Muscle layer of duodenum (tissue), 2 donors: ENCODE measurements at regions not wholly inside any gene's neighbourhood (a gene's known extent, or its start where the extent isn't known, plus 50 kb on each side); places are given as distances from the start of the nearest gene placed in this dataset.

Source experiments
- H3K27ac ChIP-seq: one replicate; pipeline ENCODE4 v1.7.0; 2013; ENCODE audit warnings: mild to moderate bottlenecking, low read length
- H3K27me3 ChIP-seq: one replicate; pipeline ENCODE4 v1.7.0; 2013; ENCODE audit warnings: low read depth, mild to moderate bottlenecking, control low read depth, low read length
- H3K36me3 ChIP-seq, 2 donors: one replicate each; pipeline ENCODE4 v1.7.0; 2013; ENCODE audit warnings: low read length in 2 of 2, control low read depth in 1 of 2, mild to moderate bottlenecking in 1 of 2; ENCODE audit not compliant: insufficient read depth in 2 of 2, control insufficient read depth in 1 of 2
- H3K4me1 ChIP-seq, 2 donors: one replicate each; pipeline ENCODE4 v1.7.0; 2013; ENCODE audit warnings: low read length in 2 of 2, mild to moderate bottlenecking in 2 of 2, control low read depth in 1 of 2, moderate library complexity in 1 of 2; ENCODE audit not compliant: insufficient read depth in 2 of 2, control insufficient read depth in 1 of 2
- H3K4me3 ChIP-seq, 2 donors: one replicate each; pipeline ENCODE4 v1.7.0; 2013; ENCODE audit warnings: low read length in 2 of 2, low read depth in 1 of 2, mild to moderate bottlenecking in 1 of 2
- H3K9me3 ChIP-seq, 2 donors: one replicate each; pipeline ENCODE4 v1.7.0; 2013; ENCODE audit warnings: low read length in 2 of 2, control low read depth in 1 of 2, mild to moderate bottlenecking in 1 of 2; ENCODE audit not compliant: control insufficient read depth in 1 of 2
- donor health status: healthy.

DNA sequence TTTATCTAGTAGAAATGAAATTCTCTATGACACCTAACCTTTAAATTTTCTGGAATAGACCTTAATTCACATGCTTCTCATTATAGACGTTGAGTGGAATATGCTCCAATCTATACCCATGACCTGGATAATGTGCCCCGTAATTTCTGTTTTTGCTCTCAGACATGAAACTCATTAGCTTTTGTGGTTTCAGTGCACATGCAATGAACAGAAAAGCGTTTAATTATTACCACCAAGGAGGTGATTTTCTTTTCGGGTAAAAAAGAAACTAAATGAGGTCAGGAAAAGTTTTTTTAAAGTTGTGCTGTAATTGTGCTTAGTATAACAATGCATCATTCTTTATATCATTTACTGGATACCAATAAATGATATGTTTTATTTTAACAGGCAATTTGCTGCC is 1703.9 kb upstream of the TENM3 start:
- Histone ChIP-seq H3K36me3 (no peaks in the 10 kb centered on the region), H3K27me3 (no peaks in the 10 kb centered on the region), H3K4me1 (no peaks in the 10 kb centered on the region), H3K27ac (no peak overlapping the region), H3K4me3 (no peak overlapping the region), H3K9me3 (no peaks in the 10 kb centered on the region)

DNA sequence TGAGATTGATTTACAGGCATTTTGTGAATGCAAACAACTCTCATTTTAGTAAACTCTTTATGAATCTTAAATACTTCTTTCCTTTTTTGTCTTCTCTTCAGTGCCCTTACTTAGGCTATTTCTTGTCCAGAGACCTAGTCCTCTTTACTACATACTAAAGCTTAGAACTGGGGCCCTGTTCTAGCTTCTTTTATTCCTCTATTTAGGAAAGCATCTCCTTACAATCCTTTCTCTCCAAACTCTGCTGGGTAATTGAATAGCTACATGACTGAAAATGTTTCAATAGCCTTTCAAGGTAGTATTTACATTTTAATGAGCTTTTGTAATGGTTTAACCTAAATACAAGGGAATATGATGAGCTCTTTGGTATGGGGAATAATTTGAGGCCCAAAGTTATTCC is 1701.5 kb upstream of the TENM3 start:
- Histone ChIP-seq H3K9me3 (no peaks in the 10 kb centered on the region), H3K4me1 (no peaks in the 10 kb centered on the region), H3K27ac (no peak overlapping the region), H3K36me3 (no peaks in the 10 kb centered on the region), H3K27me3 (no peaks in the 10 kb centered on the region), H3K4me3 (no peak overlapping the region)

DNA sequence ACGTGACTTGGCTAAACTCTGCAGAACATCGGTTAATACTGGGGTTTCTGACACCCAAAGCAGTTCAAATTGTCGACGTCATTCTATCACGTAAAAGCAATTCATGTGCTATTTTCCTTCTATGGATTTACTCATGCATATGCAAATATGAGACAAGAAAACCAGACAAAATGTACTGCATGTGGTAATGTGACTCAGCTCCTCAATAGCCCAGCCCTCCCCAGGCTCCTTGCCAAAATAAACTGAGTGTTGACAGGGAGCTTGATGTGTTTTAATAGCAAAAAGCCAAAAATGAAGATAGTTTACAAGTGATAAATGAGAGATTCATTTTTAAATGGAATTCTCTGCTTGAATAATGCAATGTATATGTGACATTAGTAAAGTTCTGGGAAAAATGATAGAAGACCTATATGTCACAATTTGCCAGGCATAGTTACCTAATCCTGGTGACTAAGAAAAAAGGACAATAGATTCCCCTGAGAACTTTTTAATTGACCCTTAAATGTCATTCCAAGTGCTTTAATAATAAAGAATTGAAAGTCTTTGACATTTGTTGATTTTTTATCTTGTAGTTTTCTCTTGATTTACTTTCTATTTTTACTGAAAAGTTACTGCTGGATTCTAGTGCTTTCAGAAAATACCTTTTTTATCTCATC is 1700.6 kb upstream of the TENM3 start:
- Histone ChIP-seq H3K27ac (no peak overlapping the region), H3K4me3 (no peak overlapping the region), H3K27me3 (no peaks in the 10 kb centered on the region), H3K4me1 (no peaks in the 10 kb centered on the region), H3K36me3 (no peaks in the 10 kb centered on the region), H3K9me3 (no peaks in the 10 kb centered on the region)

DNA sequence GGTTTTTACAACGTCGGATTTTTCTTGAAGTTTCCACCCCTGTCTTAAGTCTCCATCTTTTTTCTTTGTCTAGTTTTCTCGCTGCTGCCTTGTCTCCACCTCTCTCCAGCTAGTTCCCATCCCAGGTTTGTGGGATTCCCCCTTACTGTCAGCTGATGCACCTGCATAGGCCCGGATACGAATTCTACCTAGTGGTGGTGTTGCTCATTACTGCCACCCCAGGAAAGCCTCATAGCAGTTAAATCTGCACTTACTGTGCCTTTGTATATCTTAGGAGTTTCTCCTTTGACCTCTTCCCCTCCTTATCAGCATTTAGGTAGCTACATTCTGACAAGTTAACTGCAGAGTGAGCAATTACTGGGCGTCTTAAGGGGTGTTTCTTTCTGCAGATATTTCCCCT is 1693.1 kb upstream of the TENM3 start:
- Histone ChIP-seq H3K9me3 (no peaks in the 10 kb centered on the region), H3K27ac (no peak overlapping the region), H3K4me3 (no peak overlapping the region), H3K36me3 (no peaks in the 10 kb centered on the region), H3K27me3 (no peaks in the 10 kb centered on the region), H3K4me1 (no peaks in the 10 kb centered on the region)

DNA sequence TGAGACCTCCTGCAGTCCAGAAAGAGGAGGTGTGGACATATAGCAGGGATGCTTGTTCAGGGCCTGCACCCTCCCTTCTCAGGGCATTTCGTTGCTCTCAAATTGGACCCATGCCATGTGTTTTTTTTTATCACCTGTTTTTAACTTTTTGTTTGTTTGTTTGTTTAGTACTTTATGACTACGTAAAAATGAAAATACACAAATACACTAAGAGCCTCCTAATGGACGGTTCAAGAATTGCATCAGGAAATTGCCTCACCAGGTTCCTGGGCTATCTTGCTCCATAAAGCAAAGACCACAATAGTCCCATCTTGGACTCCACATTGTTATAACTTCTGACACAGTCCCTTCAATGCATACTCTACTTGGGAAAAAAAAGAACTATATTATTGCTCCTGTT is 1685.9 kb upstream of the TENM3 start:
- Histone ChIP-seq H3K36me3 (no peaks in the 10 kb centered on the region), H3K27ac (no peak overlapping the region), H3K9me3 (no peaks in the 10 kb centered on the region), H3K27me3 (no peaks in the 10 kb centered on the region), H3K4me1 (no peaks in the 10 kb centered on the region), H3K4me3 (no peak overlapping the region)

DNA sequence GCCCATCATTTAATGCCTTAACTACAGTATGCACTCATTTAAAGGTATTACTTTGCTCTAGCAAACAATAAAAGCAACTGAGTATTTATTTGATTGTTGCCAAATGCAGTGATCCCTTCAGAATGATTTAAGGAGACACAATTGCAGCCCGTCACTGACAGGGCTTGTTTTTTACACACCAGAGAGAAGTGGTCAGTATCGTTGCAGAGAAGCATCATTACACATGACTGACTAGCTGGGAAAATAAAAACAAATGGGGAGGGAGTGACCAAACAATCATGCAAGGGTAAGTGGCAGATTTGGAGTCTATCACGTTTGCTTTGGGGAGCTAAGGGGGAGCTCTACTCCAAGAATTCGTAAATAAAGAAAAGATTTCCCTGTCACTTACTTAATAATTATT is 1685.3 kb upstream of the TENM3 start:
- no peaks in the 10 kb centered on the region for H3K27me3 ChIP-seq
- no peak overlapping the region for H3K4me3 ChIP-seq
- no peaks in the 10 kb centered on the region for H3K9me3 ChIP-seq
- no peaks in the 10 kb centered on the region for H3K4me1 ChIP-seq
- no peaks in the 10 kb centered on the region for H3K36me3 ChIP-seq
- H3K27ac ChIP-seq, result no peak overlapping the region

DNA sequence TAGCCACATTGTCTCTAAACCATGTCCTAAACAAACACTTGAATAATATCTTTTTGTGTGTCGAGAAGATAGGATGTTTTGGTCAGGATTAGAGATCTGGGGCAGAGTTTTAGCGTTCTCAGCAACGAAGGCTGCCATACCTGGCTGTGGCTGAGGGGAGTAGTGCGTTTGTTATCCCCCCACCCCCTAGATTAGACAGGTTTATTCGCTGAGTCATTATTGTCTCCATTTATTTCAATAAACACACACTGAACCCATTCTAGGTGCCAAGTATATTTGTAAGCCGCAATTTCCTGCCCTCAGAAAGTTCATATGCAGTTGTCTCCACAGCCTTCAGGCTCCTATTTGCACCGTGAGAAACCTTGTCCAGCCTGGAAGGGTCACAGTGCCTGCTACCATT is 1684.8 kb upstream of the TENM3 start:
- no peaks in the 10 kb centered on the region for H3K36me3 ChIP-seq
- H3K27me3 ChIP-seq, result no peaks in the 10 kb centered on the region
- no peak overlapping the region for H3K27ac ChIP-seq
- no peaks in the 10 kb centered on the region for H3K4me1 ChIP-seq
- H3K4me3 ChIP-seq, result no peak overlapping the region
- no peaks in the 10 kb centered on the region for H3K9me3 ChIP-seq

DNA sequence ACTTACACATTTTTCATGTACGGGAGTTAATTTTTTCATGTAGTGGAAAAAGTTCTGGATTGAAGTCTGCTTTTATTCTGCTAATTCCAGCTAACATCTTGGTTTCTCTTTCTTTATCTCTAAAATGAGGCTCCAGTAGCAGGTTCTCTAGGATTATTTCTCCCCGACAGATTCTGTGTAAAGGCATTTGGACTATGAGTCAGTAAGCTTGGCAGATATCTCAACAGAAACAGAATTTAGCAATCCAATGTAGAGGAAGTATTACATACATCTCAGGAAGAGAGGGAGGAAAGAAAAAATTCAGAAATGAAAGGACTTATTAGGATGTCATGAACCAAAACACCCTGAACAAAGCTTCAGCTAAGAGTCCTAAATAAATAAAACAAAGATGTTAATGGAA is 1682.3 kb upstream of the TENM3 start:
- Histone ChIP-seq H3K4me3 (no peak overlapping the region), H3K27ac (no peak overlapping the region), H3K27me3 (no peaks in the 10 kb centered on the region)

DNA sequence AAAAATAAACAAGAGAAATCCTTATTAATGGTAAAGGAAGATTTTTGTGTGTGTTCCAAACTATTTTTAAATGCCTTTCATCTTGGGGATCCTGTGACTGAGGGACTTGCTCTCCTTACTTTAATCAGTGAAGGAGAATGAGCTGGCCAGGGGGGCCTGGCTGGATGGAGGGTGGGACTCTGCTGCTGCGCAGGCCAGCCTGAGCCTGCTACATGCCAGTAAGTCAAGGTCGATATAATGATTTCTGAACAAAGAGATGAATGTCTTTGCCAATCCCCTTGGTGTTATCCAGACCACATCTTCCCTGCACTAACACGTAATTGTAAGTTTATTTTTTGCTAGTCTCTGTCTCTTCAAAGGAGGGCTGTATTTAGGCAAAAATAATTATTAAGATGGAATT is 1679.2 kb upstream of the TENM3 start:
- H3K9me3 ChIP-seq, result no peaks in the 10 kb centered on the region
- H3K27ac ChIP-seq, result no peak overlapping the region
- H3K4me3 ChIP-seq, result no peak overlapping the region
- no peaks in the 10 kb centered on the region for H3K27me3 ChIP-seq
- no peaks in the 10 kb centered on the region for H3K36me3 ChIP-seq
- H3K4me1 ChIP-seq, result no peaks in the 10 kb centered on the region

More for the DNA sequence above, 1682.3 kb upstream of the TENM3 start:
- H3K36me3 ChIP-seq, result no peaks in the 10 kb centered on the region
- no peaks in the 10 kb centered on the region for H3K9me3 ChIP-seq
- no peaks in the 10 kb centered on the region for H3K4me1 ChIP-seq

DNA sequence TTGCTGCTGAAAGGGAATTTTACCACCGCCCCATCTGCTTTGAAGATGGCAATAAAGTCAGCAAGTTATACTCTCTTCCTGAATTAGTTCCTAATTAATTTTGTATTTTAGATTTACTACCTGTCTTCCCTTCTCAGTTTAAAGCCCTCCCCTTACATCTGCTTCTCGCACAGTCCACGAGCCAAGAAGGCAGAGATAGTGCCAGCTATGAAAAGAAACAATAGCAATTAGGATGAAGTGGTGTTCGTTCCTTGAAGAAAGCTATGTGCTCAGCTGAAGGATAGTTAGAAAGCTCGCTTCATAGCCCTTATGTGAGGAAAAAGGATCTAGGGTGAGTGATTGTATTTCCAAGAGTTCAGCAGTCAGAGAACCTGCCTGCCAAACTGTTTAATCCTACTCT is 1678.8 kb upstream of the TENM3 start:
- no peak overlapping the region for H3K4me3 ChIP-seq
- no peaks in the 10 kb centered on the region for H3K4me1 ChIP-seq
- no peak overlapping the region for H3K27ac ChIP-seq
- no peaks in the 10 kb centered on the region for H3K9me3 ChIP-seq
- H3K27me3 ChIP-seq, result no peaks in the 10 kb centered on the region
- H3K36me3 ChIP-seq, result no peaks in the 10 kb centered on the region

DNA sequence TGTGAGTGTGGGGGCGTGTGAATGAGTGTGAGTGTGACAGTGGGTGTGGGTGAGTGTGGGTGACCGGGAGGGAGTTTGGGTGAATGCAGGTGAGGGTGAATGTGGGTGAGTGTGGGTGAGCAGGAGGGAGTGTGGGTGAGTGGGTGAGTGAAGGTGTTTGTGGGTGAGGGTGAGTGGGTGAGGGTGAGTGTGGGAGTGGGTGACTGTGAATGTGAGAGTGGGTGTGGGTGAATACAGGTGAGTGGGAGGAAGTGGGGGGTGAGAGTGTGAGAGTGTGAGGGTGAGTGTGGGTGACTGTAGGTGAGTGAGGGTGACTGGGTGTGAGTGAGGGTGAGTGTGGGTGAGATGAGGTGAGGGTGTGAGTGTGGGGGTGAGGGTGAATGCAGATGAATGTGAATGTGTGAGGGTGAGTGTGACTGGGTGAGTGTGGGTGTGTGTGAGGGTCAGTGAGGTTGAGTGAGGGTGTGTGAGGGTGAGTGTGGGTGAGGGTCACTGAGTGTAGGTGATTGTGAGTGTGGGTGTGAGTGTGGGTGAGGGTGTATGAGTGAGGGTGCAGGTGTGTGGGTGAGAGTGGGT is 1677.3 kb upstream of the TENM3 start:
- Histone ChIP-seq H3K4me1 (no peaks in the 10 kb centered on the region), H3K9me3 (no peaks in the 10 kb centered on the region), H3K27ac (no peak overlapping the region), H3K4me3 (no peak overlapping the region), H3K27me3 (no peaks in the 10 kb centered on the region), H3K36me3 (no peaks in the 10 kb centered on the region)

DNA sequence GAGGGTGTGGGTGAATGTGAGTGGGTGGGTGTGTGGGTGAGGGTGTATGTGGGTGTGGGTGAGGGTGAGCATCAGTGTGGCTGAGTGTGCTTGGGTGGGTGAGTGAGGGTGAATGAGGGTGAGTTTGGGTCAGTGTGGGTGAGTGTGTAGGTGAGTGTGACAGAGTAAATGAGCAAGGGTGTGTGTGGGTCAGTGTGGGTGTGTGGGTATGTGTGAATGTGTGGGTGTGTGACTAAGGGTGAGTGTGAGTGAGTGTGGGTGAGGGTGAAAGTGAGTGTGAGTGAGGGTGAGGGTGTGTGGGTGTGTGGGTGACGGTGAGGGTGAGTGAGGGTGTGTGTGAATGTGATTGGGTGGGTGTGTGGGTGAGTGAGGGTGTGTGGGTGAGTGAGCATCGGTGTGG is 1676.7 kb upstream of the TENM3 start:
- Histone ChIP-seq H3K27me3 (no peaks in the 10 kb centered on the region), H3K36me3 (no peaks in the 10 kb centered on the region), H3K27ac (no peak overlapping the region), H3K4me3 (no peak overlapping the region), H3K9me3 (no peaks in the 10 kb centered on the region), H3K4me1 (no peaks in the 10 kb centered on the region)
